OCI-LY1 (cell line): ENCODE measurements at regions not wholly inside any gene's neighbourhood (a gene's known extent, or its start where the extent isn't known, plus 50 kb on each side); places are given as distances from the start of the nearest gene placed in this dataset.

Experiments
- H2AFZ ChIP-seq: fragments of 200-600 bp; sonication (generic), shearing (Covaris generic); 2 replicates; pipeline ENCODE4 v1.6.0; 2014; ENCODE audit warnings: antibody characterized with exemption, mild to moderate bottlenecking, low read length
- H3F3A ChIP-seq: fragments of 200-600 bp; sonication (generic), shearing (Covaris generic); 2 replicates; pipeline ENCODE4 v1.6.0; 2014; ENCODE audit warnings: mild to moderate bottlenecking, antibody characterized with exemption, low read length, moderate library complexity; ENCODE audit not compliant: insufficient read depth
- H3K27ac ChIP-seq: fragments of 200-600 bp; sonication (generic); 2 replicates; pipeline ENCODE4 v1.5.1; 2014; ENCODE audit warnings: low read length, mixed run types, mild to moderate bottlenecking, low read depth; ENCODE audit not compliant: poor library complexity, severe bottlenecking
- H3K27me3 ChIP-seq: fragments of 200-600 bp; sonication (generic); 2 replicates; pipeline ENCODE4 v1.6.0; 2014; ENCODE audit warnings: antibody characterized with exemption, mild to moderate bottlenecking, low read length, moderate library complexity; ENCODE audit not compliant: insufficient read depth
- H3K36me3 ChIP-seq: fragments of 200-600 bp; sonication (generic); 2 replicates; pipeline ENCODE4 v1.6.1; 2014; ENCODE audit warnings: mild to moderate bottlenecking, antibody characterized with exemption, low read length, moderate library complexity, mixed read lengths; ENCODE audit not compliant: insufficient read depth
- H3K4me1 ChIP-seq: fragments of 200-600 bp; sonication (generic); 2 replicates; pipeline ENCODE4 v1.5.1; 2014; ENCODE audit warnings: mild to moderate bottlenecking, low read length, moderate library complexity; ENCODE audit not compliant: insufficient read depth, severe bottlenecking
- H3K4me2 ChIP-seq: fragments of 200-600 bp; sonication (generic), shearing (Covaris generic); 2 replicates; pipeline ENCODE4 v1.6.1; 2014; ENCODE audit warnings: low read length
- H3K4me3 ChIP-seq: fragments of 200-600 bp; sonication (generic); 2 replicates; pipeline ENCODE4 v1.5.1; 2014; ENCODE audit warnings: low read length, low read depth, mild to moderate bottlenecking, mixed read lengths; ENCODE audit not compliant: poor library complexity, severe bottlenecking
- H3K79me2 ChIP-seq: fragments of 200-600 bp; shearing (Covaris generic); 2 replicates; pipeline ENCODE4 v1.6.1; 2016; ENCODE audit warnings: mixed run types, low read length, mixed read lengths; ENCODE audit not compliant: insufficient read depth
- H3K9ac ChIP-seq: fragments of 200-600 bp; sonication (generic), shearing (Covaris generic); 2 replicates; pipeline ENCODE4 v1.6.1; 2014; ENCODE audit warnings: mild to moderate bottlenecking, low read length, mixed read lengths
- H3K9me2 ChIP-seq: fragments of 200-600 bp; sonication (generic), shearing (Covaris generic); 2 replicates; pipeline ENCODE4 v1.6.1; 2014; ENCODE audit warnings: low read depth, mild to moderate bottlenecking, low read length, mixed read lengths
- H3K9me3 ChIP-seq: fragments of 200-600 bp; shearing (Covaris generic); 2 replicates; pipeline ENCODE4 v1.6.1; 2014; ENCODE audit warnings: low read length, mixed read lengths
- H4K20me1 ChIP-seq: fragments of 200-600 bp; sonication (generic), shearing (Covaris generic); 2 replicates; pipeline ENCODE4 v1.6.0; 2016; ENCODE audit warnings: mild to moderate bottlenecking, low read length; ENCODE audit not compliant: insufficient read depth
- EZH2 ChIP-seq: fragments of 200-600 bp; sonication (generic), shearing (Covaris generic); IDR thresholded peaks from 2 replicates; pipeline ENCODE4 v1.8.0; 2017; ENCODE audit warnings: borderline replicate concordance, mixed run types, mild to moderate bottlenecking, antibody characterized with exemption, low read length, moderate library complexity, mixed read lengths
- TF ChIP-seq, protein P1 (sequence below): fragments of 200-600 bp; sonication (generic), shearing (Covaris generic); IDR thresholded peaks from 2 replicates; pipeline ENCODE4 v1.5.1; 2017; ENCODE audit warnings: mild to moderate bottlenecking, antibody characterized with exemption, low read length, moderate library complexity, mixed read lengths

DNA sequence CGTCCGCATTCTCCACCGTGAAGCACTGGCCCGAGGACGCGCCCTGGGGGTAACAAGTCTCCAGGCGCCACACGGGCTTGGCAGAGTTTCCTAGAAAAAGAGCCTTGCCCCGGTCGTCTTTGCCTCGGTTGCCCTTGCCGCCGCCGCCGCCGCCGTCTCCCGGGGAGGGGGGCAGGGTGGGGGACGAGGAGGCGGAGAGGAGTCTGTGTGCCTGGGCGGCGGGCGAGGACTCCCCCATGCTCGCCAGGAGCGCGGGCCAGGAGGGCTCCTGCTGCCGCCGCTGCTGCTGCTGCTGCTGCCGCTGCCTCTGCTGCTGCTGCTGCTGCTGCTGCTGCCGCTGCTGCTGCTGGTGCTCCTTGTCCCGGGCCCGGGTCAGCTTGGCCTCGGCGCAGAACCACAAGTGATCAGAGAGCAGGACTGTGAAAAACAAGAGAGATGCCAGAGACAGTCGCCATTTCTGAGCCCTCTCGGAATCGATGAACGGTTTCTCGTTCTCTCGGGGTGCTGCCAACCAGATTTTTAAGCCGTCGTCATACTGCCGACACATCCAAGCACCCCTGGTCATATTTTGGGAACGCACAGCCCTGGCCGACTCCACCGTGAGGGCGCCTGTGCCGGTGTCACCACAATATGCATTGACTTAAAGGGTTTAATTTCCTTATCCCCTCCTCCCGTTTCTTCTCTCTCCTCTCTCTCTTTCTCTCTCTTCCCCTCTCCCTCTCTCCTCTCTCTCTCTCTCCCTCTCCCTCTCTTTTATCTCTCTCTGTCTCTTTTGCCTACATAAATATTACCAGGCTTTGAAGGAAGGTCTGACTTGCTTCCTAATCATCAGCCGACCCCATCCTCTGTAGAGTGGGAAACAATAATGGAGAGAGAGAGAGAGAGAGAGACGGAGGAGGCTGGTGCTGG is 349.1 kb downstream of the LIG4 start:
- H3F3A ChIP-seq = no peaks in the 10 kb centered on the region
- no peaks in the 10 kb centered on the region for H3K36me3 ChIP-seq
- H4K20me1 ChIP-seq = no peaks in the 10 kb centered on the region
- no peaks in the 10 kb centered on the region for H3K27me3 ChIP-seq
- no peak overlapping the region for H3K9ac ChIP-seq
- no peak overlapping the region for H3K4me2 ChIP-seq
- no peaks in the 10 kb centered on the region for H3K9me2 ChIP-seq
- H3K27ac ChIP-seq = no peak overlapping the region
- H3K4me3 ChIP-seq = no peak overlapping the region
- no peaks in the 10 kb centered on the region for H3K79me2 ChIP-seq
- no peak overlapping the region for H2AFZ ChIP-seq
- no peaks in the 10 kb centered on the region for H3K4me1 ChIP-seq
- no peak for TF ChIP-seq EZH2
- TF ChIP-seq, protein P1, sequence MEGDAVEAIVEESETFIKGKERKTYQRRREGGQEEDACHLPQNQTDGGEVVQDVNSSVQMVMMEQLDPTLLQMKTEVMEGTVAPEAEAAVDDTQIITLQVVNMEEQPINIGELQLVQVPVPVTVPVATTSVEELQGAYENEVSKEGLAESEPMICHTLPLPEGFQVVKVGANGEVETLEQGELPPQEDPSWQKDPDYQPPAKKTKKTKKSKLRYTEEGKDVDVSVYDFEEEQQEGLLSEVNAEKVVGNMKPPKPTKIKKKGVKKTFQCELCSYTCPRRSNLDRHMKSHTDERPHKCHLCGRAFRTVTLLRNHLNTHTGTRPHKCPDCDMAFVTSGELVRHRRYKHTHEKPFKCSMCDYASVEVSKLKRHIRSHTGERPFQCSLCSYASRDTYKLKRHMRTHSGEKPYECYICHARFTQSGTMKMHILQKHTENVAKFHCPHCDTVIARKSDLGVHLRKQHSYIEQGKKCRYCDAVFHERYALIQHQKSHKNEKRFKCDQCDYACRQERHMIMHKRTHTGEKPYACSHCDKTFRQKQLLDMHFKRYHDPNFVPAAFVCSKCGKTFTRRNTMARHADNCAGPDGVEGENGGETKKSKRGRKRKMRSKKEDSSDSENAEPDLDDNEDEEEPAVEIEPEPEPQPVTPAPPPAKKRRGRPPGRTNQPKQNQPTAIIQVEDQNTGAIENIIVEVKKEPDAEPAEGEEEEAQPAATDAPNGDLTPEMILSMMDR = no peak
- H3K9me3 ChIP-seq = no peaks in the 10 kb centered on the region

DNA sequence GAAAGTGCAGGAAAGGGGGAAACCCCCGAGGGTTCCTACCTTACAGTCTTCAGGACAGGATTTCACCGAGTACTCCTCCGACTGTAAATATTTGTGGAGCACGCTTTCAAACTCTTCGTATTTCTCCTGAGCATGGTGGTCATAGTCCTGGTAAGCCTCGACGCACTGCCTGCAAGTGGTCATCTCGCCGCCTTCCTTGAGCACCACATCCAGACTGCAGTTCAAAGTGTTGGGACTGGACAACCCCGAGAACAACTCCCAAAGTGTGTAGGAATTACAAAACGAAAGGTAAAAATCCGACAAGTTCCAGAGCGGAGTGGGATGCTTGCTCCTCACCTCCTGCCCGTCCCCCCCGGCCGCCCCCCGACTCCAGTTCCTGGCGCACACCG is 349.7 kb downstream of the LIG4 start:
- Histone ChIP-seq H3K9me3 (no peaks in the 10 kb centered on the region), H3K4me3 (no peak overlapping the region), H3K27me3 (no peaks in the 10 kb centered on the region), H2AFZ (no peak overlapping the region), H3K79me2 (no peaks in the 10 kb centered on the region), H3K9me2 (no peaks in the 10 kb centered on the region), H3K9ac (no peak overlapping the region), H4K20me1 (no peaks in the 10 kb centered on the region), H3K4me2 (no peak overlapping the region), H3F3A (no peaks in the 10 kb centered on the region), H3K36me3 (no peaks in the 10 kb centered on the region), H3K27ac (no peak overlapping the region), H3K4me1 (no peaks in the 10 kb centered on the region)
- TF ChIP-seq, protein P1 = no peak
- no peak for TF ChIP-seq EZH2

DNA sequence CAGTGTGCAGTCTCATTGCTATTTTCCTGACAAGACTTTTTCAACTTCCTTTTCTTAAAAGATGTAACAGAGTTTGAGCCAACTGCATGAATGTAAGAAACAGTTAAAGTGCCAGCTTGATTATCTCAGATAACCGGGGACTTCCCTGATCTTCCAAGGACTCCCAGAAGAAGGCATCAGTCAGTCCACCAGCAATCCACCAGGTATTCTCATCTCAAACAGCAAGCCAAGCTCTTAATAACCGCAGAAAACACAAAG is 350.1 kb downstream of the LIG4 start:
- H3K4me1 ChIP-seq = no peaks in the 10 kb centered on the region
- no peak overlapping the region for H3K4me2 ChIP-seq
- H2AFZ ChIP-seq = no peak overlapping the region
- no peak for TF ChIP-seq EZH2
- TF ChIP-seq, protein P1 = no peak
- H3K79me2 ChIP-seq = no peaks in the 10 kb centered on the region
- no peaks in the 10 kb centered on the region for H3F3A ChIP-seq
- H3K36me3 ChIP-seq = no peaks in the 10 kb centered on the region
- H3K9me2 ChIP-seq = no peaks in the 10 kb centered on the region
- H3K4me3 ChIP-seq = no peak overlapping the region
- no peak overlapping the region for H3K27ac ChIP-seq
- H3K9ac ChIP-seq = no peak overlapping the region
- H4K20me1 ChIP-seq = no peaks in the 10 kb centered on the region
- H3K9me3 ChIP-seq = no peaks in the 10 kb centered on the region
- H3K27me3 ChIP-seq = no peaks in the 10 kb centered on the region
